Loucy (cell line): ENCODE measurements at regions not wholly inside any gene's neighbourhood (a gene's known extent, or its start where the extent isn't known, plus 50 kb on each side); places are given as distances from the start of the nearest gene placed in this dataset.

Experiments used
- H2AFZ ChIP-seq: fragments of 200-600 bp; sonication (generic); 2 replicates; pipeline ENCODE4 v1.6.0; 2016; ENCODE audit warnings: antibody characterized with exemption, mild to moderate bottlenecking, low read length, moderate library complexity
- H3F3A ChIP-seq: fragments of 200-600 bp; 2 replicates; pipeline ENCODE4 v1.6.0; 2016; ENCODE audit warnings: antibody characterized with exemption, low read depth, mild to moderate bottlenecking
- H3K27me3 ChIP-seq: fragments of 200-600 bp; sonication (generic); 2 replicates; pipeline ENCODE4 v1.6.1; 2014; ENCODE audit warnings: low read length, mild to moderate bottlenecking; ENCODE audit not compliant: insufficient read depth, poor library complexity, severe bottlenecking
- H3K36me3 ChIP-seq: fragments of 200-600 bp; sonication (generic); 2 replicates; pipeline ENCODE4 v1.6.1; 2016; ENCODE audit warnings: low read length; ENCODE audit not compliant: insufficient read depth
- H3K4me1 ChIP-seq: fragments of 200-600 bp; sonication (generic); 2 replicates; pipeline ENCODE4 v1.5.1; 2014; ENCODE audit warnings: low read length, mild to moderate bottlenecking; ENCODE audit not compliant: insufficient read depth, poor library complexity, severe bottlenecking
- H3K4me2 ChIP-seq: fragments of 200-600 bp; sonication (generic); 2 replicates; pipeline ENCODE4 v1.6.0; 2014; ENCODE audit warnings: antibody characterized with exemption, low read length, low read depth, mild to moderate bottlenecking; ENCODE audit not compliant: poor library complexity, severe bottlenecking
- H3K4me3 ChIP-seq: fragments of 200-600 bp; sonication (generic); 2 replicates; pipeline ENCODE4 v1.5.1; 2014; ENCODE audit warnings: low read length, mild to moderate bottlenecking, mixed read lengths; ENCODE audit not compliant: poor library complexity, severe bottlenecking
- H3K79me2 ChIP-seq: fragments of 200-600 bp; sonication (generic); 2 replicates; pipeline ENCODE4 v1.6.1; 2014; ENCODE audit warnings: low read length; ENCODE audit not compliant: insufficient read depth
- H3K9ac ChIP-seq: fragments of 200-600 bp; sonication (generic); 2 replicates; pipeline ENCODE4 v1.6.0; 2014; ENCODE audit warnings: mild to moderate bottlenecking, low read depth, low read length, moderate library complexity; ENCODE audit not compliant: poor library complexity, severe bottlenecking
- H3K9me2 ChIP-seq: fragments of 200-600 bp; sonication (generic); replicated peaks from 2 replicates; pipeline ENCODE4 v1.6.1; 2016; ENCODE audit warnings: low read depth, low read length, mixed read lengths
- H3K9me3 ChIP-seq: fragments of 200-600 bp; sonication (generic); 2 replicates; pipeline ENCODE4 v1.6.1; 2014; ENCODE audit warnings: mild to moderate bottlenecking, antibody characterized with exemption, low read length, low read depth; ENCODE audit not compliant: insufficient read depth
- H4K20me1 ChIP-seq: fragments of 200-600 bp; sonication (generic); 2 replicates; pipeline ENCODE4 v1.6.0; 2014; ENCODE audit warnings: antibody characterized with exemption, low read length, mild to moderate bottlenecking; ENCODE audit not compliant: insufficient read depth, poor library complexity, severe bottlenecking
- EZH2phosphoT487 ChIP-seq: fragments of 200-600 bp; IDR thresholded peaks from 2 replicates; pipeline ENCODE4 v1.6.1; 2018; ENCODE audit warnings: antibody characterized with exemption, mild to moderate bottlenecking, moderate library complexity, borderline replicate concordance
- TF ChIP-seq, protein P1 (sequence below): fragments of 200-600 bp; sonication (generic); conservative IDR thresholded peaks from 2 replicates; pipeline ENCODE4 v1.5.1; 2014; ENCODE audit warnings: mild to moderate bottlenecking, antibody characterized with exemption, low read length

DNA sequence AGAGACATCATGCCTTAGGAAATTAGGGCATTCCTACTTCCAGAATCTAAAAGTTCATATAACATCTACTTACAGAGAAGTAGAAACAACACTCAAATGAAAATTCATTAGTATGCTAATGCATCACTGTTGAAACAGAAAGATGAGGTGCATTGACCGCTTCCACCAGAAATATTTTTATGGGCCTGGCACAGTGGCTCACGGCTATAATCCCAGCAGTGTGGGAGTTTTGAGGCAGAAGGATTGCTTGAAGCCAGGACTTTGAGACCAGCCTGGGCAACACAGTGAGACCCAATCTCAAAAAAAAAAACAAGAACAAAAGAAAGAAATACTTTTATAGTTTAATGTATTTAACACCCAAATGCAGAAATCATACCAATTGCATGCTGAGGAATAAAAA, 220.9 kb downstream of the SKIDA1 start:
- TF ChIP-seq, protein P1, sequence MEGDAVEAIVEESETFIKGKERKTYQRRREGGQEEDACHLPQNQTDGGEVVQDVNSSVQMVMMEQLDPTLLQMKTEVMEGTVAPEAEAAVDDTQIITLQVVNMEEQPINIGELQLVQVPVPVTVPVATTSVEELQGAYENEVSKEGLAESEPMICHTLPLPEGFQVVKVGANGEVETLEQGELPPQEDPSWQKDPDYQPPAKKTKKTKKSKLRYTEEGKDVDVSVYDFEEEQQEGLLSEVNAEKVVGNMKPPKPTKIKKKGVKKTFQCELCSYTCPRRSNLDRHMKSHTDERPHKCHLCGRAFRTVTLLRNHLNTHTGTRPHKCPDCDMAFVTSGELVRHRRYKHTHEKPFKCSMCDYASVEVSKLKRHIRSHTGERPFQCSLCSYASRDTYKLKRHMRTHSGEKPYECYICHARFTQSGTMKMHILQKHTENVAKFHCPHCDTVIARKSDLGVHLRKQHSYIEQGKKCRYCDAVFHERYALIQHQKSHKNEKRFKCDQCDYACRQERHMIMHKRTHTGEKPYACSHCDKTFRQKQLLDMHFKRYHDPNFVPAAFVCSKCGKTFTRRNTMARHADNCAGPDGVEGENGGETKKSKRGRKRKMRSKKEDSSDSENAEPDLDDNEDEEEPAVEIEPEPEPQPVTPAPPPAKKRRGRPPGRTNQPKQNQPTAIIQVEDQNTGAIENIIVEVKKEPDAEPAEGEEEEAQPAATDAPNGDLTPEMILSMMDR = no peak
- Histone ChIP-seq H3K9me2 (no peaks in the 10 kb centered on the region), H3K27me3 (no peaks in the 10 kb centered on the region), H4K20me1 (no peaks in the 10 kb centered on the region), H3K9me3 (no peaks in the 10 kb centered on the region), H3F3A (no peaks in the 10 kb centered on the region), H2AFZ (no peak overlapping the region), H3K9ac (no peak overlapping the region), H3K79me2 (no peaks in the 10 kb centered on the region), H3K4me2 (no peak overlapping the region), H3K4me3 (no peak overlapping the region), H3K4me1 (no peaks in the 10 kb centered on the region), H3K36me3 (no peaks in the 10 kb centered on the region)

DNA sequence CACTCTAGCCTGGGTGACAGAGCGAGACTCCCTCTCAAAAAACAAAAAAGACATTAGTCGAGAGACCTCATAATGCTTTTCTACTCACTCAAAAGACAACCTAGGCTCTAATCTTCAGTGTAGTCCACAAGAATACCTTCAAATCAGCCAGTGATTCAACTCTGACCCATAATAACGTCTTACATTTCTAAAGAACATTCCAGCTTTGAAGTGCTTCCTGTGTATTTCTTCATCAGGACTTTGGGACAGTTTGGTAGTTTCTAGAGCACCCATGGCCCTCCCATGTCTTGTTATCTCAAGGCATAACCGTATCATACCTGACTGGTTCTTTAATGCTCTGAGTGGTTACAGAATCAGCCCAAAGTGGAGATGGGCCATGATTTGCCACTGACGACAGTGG, 221.3 kb downstream of the SKIDA1 start:
- Histone ChIP-seq H3K27me3 (no peaks in the 10 kb centered on the region), H3K9ac (no peak overlapping the region), H4K20me1 (no peaks in the 10 kb centered on the region), H3K36me3 (no peaks in the 10 kb centered on the region), H3K9me2 (no peaks in the 10 kb centered on the region), H3F3A (no peaks in the 10 kb centered on the region), H2AFZ (no peak overlapping the region), H3K9me3 (no peaks in the 10 kb centered on the region), H3K4me2 (no peak overlapping the region), H3K4me3 (no peak overlapping the region), H3K79me2 (no peaks in the 10 kb centered on the region), H3K4me1 (no peaks in the 10 kb centered on the region)
- TF ChIP-seq, protein P1 = no peak
- no peak for TF ChIP-seq EZH2phosphoT487

DNA sequence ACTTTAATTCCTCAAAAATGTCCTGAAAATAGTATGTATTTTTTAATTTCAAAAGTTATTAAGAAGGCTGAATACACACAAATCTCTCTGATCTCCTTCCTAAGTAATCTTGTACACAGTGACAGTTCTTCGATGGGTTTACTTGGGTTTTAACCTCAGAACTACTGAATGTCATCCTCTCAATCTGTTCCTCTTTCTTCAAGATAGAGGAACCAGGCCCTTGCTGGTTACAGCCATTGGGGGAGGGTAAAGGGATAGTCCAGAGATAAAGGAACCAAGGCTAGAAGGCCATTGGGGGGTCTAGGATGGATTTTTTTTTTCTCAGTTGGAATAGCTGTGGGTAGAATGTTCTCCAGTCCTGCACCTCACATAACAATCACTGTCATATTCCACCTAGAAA, 224.9 kb downstream of the SKIDA1 start:
- Histone ChIP-seq H3K27me3 (no peaks in the 10 kb centered on the region), H3K79me2 (no peaks in the 10 kb centered on the region), H3F3A (no peaks in the 10 kb centered on the region), H3K4me3 (no peak overlapping the region), H2AFZ (no peak overlapping the region), H3K36me3 (no peaks in the 10 kb centered on the region), H3K9ac (no peak overlapping the region), H3K9me2 (no peaks in the 10 kb centered on the region), H3K9me3 (no peaks in the 10 kb centered on the region), H3K4me2 (no peak overlapping the region), H4K20me1 (no peaks in the 10 kb centered on the region), H3K4me1 (no peaks in the 10 kb centered on the region)
- TF ChIP-seq, protein P1 = no peak
- no peak for TF ChIP-seq EZH2phosphoT487
